ENCODE measurements at regions not wholly inside any gene's neighbourhood (a gene's known extent, or its start where the extent isn't known, plus 50 kb on each side); places are given as distances from the start of the nearest gene placed in this dataset.

DNA sequence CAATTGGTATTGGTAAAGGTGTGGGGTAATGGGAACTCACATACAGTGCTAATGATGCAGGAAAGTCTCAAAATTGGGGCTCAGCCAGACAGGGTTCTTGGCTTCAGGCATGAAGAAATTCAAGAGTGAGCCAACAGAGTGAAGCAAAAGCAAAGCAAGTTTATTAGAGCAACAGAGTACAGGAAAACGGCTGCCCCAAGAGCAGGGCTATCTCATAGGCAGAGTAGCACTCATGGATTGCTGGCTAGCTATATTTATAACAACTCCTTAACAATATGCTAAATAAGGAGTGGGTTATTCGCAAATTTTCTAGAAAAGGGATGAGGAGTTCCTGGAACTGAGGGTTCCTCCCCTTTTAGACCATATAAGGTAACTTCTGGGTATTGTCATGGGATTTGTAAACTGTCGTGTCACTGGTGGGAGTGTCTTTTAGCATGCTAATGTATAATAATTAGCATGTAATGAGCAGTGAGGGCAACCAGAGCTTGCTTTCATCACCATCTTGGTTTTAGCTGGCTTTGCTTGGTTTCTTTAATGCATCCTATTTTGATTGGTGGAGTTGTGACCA, 233.8 kb upstream of the NOL4 start:
- intact Hi-C loops (cut with micrococcal nuclease) (no loop called here), in situ Hi-C loops (cut with MboI; ENCODE audit: low sequenced_read_pairs) (no loop called here), dilution Hi-C loops (cut with HindIII; ENCODE audit: low sequenced_read_pairs, unreplicated experiment) (no loop called here)
- Histone ChIP-seq H3K18ac (ENCODE audit: low read depth, low read length) (no peak overlapping the region), H2AFZ (replicated peaks; ENCODE audit: low read length, poor library complexity) (no peak overlapping the region), H4K5ac (ENCODE audit: low read depth, low read length) (no peak overlapping the region), H3K36me3 (ENCODE audit: control insufficient read depth, insufficient read depth, low read length) (no peaks in the 10 kb centered on the region), H3K27me3 (ENCODE audit: control insufficient read depth, insufficient read depth, low read length) (no peaks in the 10 kb centered on the region), H3K23ac (ENCODE audit: low read depth, low read length) (no peak overlapping the region), H2AK5ac (ENCODE audit: low read depth, low read length) (no peak overlapping the region), H4K91ac (ENCODE audit: insufficient read depth, low read depth, low read length) (no peak overlapping the region), H2AK9ac (replicated peaks; ENCODE audit: low read depth, low read length, poor library complexity) (no peak overlapping the region), H3K27ac (ENCODE audit: insufficient read depth, low read length) (no peak overlapping the region), H3K9ac (ENCODE audit: low read depth, low read length) (no peak overlapping the region), H2BK5ac (ENCODE audit: low read depth, low read length, poor library complexity, severe bottlenecking) (no peak overlapping the region), H3K14ac (replicated peaks; ENCODE audit: low read depth, low read length) (no peak overlapping the region), H3K9me3 (ENCODE audit: control insufficient read depth, insufficient read depth, low read length) (no peaks in the 10 kb centered on the region), H2BK15ac (ENCODE audit: low read depth, low read length) (no peak overlapping the region), H3K9me1 (ENCODE audit: insufficient read depth, low read length) (no peaks in the 10 kb centered on the region), H3K4me2 (ENCODE audit: low read depth, low read length) (no peak overlapping the region), H2BK20ac (ENCODE audit: low read depth, low read length) (no peak overlapping the region), H2BK120ac (ENCODE audit: low read depth, low read length) (no peak overlapping the region), H3K79me1 (ENCODE audit: low read depth in 1 of 2, low read length in 2 of 2) (no peaks in the 10 kb centered on the region), H4K8ac (ENCODE audit: low read depth in 2 of 2, low read length in 2 of 2) (no peak overlapping the region), H4K20me1 (ENCODE audit: insufficient read depth, low read length) (no peaks in the 10 kb centered on the region), H3K4ac (ENCODE audit: low read depth, low read length) (no peak overlapping the region), H3K4me3 (ENCODE audit: insufficient read depth, low read depth, low read length) (no peak overlapping the region), H3K4me1 (ENCODE audit: control insufficient read depth, insufficient read depth, low read length) (no peaks in the 10 kb centered on the region), H3K56ac (ENCODE audit: extremely low read depth, insufficient read depth, low read length) (no peak overlapping the region)
- ChIA-PET POLR2A (ENCODE audit: unreplicated experiment) (interaction anchor here (0.7 kb wide), 1 partner anchor 18 kb away, joined by 4 read pairs; no protein-coding TSS in a partner anchor), CTCF (no interaction called here)
- no CpG with 5 or more reads among the region's 3 CpGs for WGBS, 2 experiments (ENCODE audit: extremely low coverage in 2 of 2, insufficient read length in 1 of 2)
- no peak for DNase-seq
- ATAC-seq (ENCODE audit: low read depth): no peak
- no TSS peak for BruUV-seq (replicated peaks)
- TF ChIP-seq RAD21 (IDR thresholded peaks at IDR 0.05; ENCODE audit: low read length) (no peak), MAFK (IDR thresholded peaks at IDR 0.05; ENCODE audit: low read depth, low read length) (no peak), SMC3 (IDR thresholded peaks at IDR 0.05; ENCODE audit: low read depth, low read length) (no peak), FOS (IDR thresholded peaks at IDR 0.05; ENCODE audit: low read depth, low read length) (no peak), BHLHE40 (IDR thresholded peaks at IDR 0.05; ENCODE audit: low read depth, low read length) (no peak)
- TF ChIP-seq, protein P1, sequence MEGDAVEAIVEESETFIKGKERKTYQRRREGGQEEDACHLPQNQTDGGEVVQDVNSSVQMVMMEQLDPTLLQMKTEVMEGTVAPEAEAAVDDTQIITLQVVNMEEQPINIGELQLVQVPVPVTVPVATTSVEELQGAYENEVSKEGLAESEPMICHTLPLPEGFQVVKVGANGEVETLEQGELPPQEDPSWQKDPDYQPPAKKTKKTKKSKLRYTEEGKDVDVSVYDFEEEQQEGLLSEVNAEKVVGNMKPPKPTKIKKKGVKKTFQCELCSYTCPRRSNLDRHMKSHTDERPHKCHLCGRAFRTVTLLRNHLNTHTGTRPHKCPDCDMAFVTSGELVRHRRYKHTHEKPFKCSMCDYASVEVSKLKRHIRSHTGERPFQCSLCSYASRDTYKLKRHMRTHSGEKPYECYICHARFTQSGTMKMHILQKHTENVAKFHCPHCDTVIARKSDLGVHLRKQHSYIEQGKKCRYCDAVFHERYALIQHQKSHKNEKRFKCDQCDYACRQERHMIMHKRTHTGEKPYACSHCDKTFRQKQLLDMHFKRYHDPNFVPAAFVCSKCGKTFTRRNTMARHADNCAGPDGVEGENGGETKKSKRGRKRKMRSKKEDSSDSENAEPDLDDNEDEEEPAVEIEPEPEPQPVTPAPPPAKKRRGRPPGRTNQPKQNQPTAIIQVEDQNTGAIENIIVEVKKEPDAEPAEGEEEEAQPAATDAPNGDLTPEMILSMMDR (conservative IDR thresholded peaks at IDR 0.05; ENCODE audit: low read depth, low read length): no peak
